OCI-LY7 (cell line): ENCODE measurements at regions not wholly inside any gene's neighbourhood (a gene's known extent, or its start where the extent isn't known, plus 50 kb on each side); places are given as distances from the start of the nearest gene placed in this dataset.

Experiments
- EZH2phosphoT487 ChIP-seq: fragments of 200-600 bp; sonication (generic); IDR thresholded peaks from 2 replicates; pipeline ENCODE4 v1.6.1; 2018; ENCODE audit warnings: low read depth, borderline replicate concordance, mild to moderate bottlenecking, mixed run types, antibody characterized with exemption, low read length, moderate library complexity, mixed read lengths
- TF ChIP-seq, protein P1 (sequence below): fragments of 200-600 bp; sonication (generic); conservative IDR thresholded peaks from 2 replicates; pipeline ENCODE4 v1.5.1; 2014; ENCODE audit warnings: mild to moderate bottlenecking, antibody characterized with exemption, low read length, moderate library complexity, mixed read lengths

GRCh38 chr22:44646141-44646540 is 55.9 kb upstream of the PRR5 start:
- TF ChIP-seq, protein P1, sequence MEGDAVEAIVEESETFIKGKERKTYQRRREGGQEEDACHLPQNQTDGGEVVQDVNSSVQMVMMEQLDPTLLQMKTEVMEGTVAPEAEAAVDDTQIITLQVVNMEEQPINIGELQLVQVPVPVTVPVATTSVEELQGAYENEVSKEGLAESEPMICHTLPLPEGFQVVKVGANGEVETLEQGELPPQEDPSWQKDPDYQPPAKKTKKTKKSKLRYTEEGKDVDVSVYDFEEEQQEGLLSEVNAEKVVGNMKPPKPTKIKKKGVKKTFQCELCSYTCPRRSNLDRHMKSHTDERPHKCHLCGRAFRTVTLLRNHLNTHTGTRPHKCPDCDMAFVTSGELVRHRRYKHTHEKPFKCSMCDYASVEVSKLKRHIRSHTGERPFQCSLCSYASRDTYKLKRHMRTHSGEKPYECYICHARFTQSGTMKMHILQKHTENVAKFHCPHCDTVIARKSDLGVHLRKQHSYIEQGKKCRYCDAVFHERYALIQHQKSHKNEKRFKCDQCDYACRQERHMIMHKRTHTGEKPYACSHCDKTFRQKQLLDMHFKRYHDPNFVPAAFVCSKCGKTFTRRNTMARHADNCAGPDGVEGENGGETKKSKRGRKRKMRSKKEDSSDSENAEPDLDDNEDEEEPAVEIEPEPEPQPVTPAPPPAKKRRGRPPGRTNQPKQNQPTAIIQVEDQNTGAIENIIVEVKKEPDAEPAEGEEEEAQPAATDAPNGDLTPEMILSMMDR = no peak
- TF ChIP-seq EZH2phosphoT487 = no peak
